ENCODE measurements at regions not wholly inside any gene's neighbourhood (a gene's known extent, or its start where the extent isn't known, plus 50 kb on each side); places are given as distances from the start of the nearest gene placed in this dataset.

GRCh38 chr3:83559082-83559481, 1399.7 kb upstream of the CADM2 start:
- H3K27me3 ChIP-seq = no peaks in the 10 kb centered on the region
- no peak for TF ChIP-seq CTCF (IDR thresholded peaks at IDR 0.05)
- no peak for TF ChIP-seq POLR2A (IDR thresholded peaks at IDR 0.05)
- H3K4me1 ChIP-seq = no peaks in the 10 kb centered on the region
- WGBS, 2 donors = 50 to 64% methylated on average over 3 of the region's 3 CpGs
- H3K36me3 ChIP-seq (replicated peaks in 1 of 2; ENCODE audit: insufficient read depth in 1 of 2, low read depth in 2 of 2) = no peaks in the 10 kb centered on the region
- DNase-seq (no peak), ATAC-seq (no peak)
- intact Hi-C loops (cut with DNase I) = no loop called here
- H3K9me3 ChIP-seq = no peaks in the 10 kb centered on the region
- no peak overlapping the region for H3K4me3 ChIP-seq
- no peak overlapping the region for H3K27ac ChIP-seq

DNA sequence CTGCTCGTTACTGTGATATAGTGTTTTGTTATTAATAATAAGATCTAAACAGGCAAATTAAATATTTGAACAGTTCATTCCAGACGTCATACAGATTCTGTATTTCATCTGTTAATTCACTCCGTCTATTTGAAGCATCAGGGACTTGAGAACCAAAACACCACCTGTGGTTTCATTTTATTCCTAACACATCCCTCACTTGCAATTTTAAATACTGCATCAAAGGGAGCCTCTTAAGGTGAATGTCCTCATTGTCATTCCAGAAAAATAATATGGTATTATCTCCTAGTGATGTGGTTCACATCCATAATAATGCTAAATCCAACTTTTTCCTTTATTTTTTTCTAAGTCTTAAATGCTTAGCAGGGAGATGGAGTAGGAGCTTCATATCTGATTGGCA, 1390.9 kb upstream of the CADM2 start:
- Histone ChIP-seq H3K9me3 (no peaks in the 10 kb centered on the region), H3K27ac (no peak overlapping the region), H3K4me1 (no peaks in the 10 kb centered on the region), H3K27me3 (no peaks in the 10 kb centered on the region), H3K4me3 (no peak overlapping the region), H3K36me3 (replicated peaks in 1 of 2; ENCODE audit: insufficient read depth in 1 of 2, low read depth in 2 of 2) (no peaks in the 10 kb centered on the region)
- ATAC-seq (no peak), DNase-seq (no peak)
- TF ChIP-seq CTCF (IDR thresholded peaks at IDR 0.05) (no peak), POLR2A (IDR thresholded peaks at IDR 0.05) (no peak)
- 6 to 10% methylated on average over 3 of the region's 3 CpGs for WGBS, 2 donors
- intact Hi-C loops (cut with DNase I) = no loop called here

GRCh38 chr3:83581546-83581945, 1377.2 kb upstream of the CADM2 start:
- no peaks in the 10 kb centered on the region for H3K27me3 ChIP-seq
- no peak overlapping the region for H3K4me3 ChIP-seq
- TF ChIP-seq CTCF (IDR thresholded peaks at IDR 0.05) (no peak), POLR2A (IDR thresholded peaks at IDR 0.05) (no peak)
- no peak for ATAC-seq
- 15 to 18% methylated on average over 3 of the region's 3 CpGs for WGBS, 2 donors
- no peak overlapping the region for H3K27ac ChIP-seq
- no peaks in the 10 kb centered on the region for H3K9me3 ChIP-seq
- intact Hi-C loops (cut with DNase I) = no loop called here
- H3K4me1 ChIP-seq = no peaks in the 10 kb centered on the region
- DNase-seq = no peak
- no peaks in the 10 kb centered on the region for H3K36me3 ChIP-seq (replicated peaks in 1 of 2; ENCODE audit: insufficient read depth in 1 of 2, low read depth in 2 of 2)

DNA sequence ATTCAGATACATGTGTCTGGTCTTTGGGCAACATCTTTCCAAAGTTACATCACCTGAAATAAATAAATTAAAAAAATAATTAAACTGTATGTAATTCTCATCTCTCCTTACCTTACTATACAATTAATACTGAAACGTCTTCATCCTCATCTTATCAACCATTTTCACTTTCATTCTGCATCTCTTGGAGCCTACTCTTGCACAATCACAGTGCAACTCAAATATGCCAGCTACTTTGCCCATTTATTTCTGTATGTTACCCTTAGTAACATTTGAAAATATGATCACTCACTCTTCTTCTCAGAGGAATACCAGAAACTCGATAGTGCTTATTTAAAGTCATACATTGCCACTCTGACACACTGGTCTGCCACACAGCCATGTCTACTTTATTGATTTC, 1357.1 kb upstream of the CADM2 start:
- ATAC-seq = no peak
- intact Hi-C loops (cut with DNase I) = no loop called here
- H3K4me3 ChIP-seq = no peak overlapping the region
- peaks cover 4% of the 10 kb centered on the region for H3K4me1 ChIP-seq
- no peak overlapping the region for H3K27ac ChIP-seq
- no peaks in the 10 kb centered on the region for H3K9me3 ChIP-seq
- no peak for DNase-seq
- 34 to 35% methylated on average over 2 of the region's 2 CpGs for WGBS, 2 donors
- TF ChIP-seq POLR2A (IDR thresholded peaks at IDR 0.05) = no peak
- no peak for TF ChIP-seq CTCF (IDR thresholded peaks at IDR 0.05)
- H3K36me3 ChIP-seq (replicated peaks in 1 of 2; ENCODE audit: insufficient read depth in 1 of 2, low read depth in 2 of 2) = peaks cover 0 to 1% of the 10 kb centered on the region in 2 donors
- no peaks in the 10 kb centered on the region for H3K27me3 ChIP-seq

- no peak for TF ChIP-seq POLR2A (IDR thresholded peaks at IDR 0.05)
- TF ChIP-seq CTCF (IDR thresholded peaks at IDR 0.05) = no peak
- H3K4me3 ChIP-seq = no peak overlapping the region
- WGBS, 2 donors = 63 to 64% methylated on average over 2 of the region's 2 CpGs
- ATAC-seq (no peak), DNase-seq (no peak)
- H3K27ac ChIP-seq = no peak overlapping the region
- no peaks in the 10 kb centered on the region for H3K36me3 ChIP-seq (replicated peaks in 1 of 2; ENCODE audit: insufficient read depth in 1 of 2, low read depth in 2 of 2)
- H3K9me3 ChIP-seq = no peaks in the 10 kb centered on the region
- intact Hi-C loops (cut with DNase I) = no loop called here
- H3K4me1 ChIP-seq = no peaks in the 10 kb centered on the region
- H3K27me3 ChIP-seq = no peaks in the 10 kb centered on the region
Observed at GRCh38 chr3:83622526-83622925, 1336.3 kb upstream of the CADM2 start.

Measured in body of pancreas (tissue), 4 donors.